HT-29 (cell line): ENCODE measurements at regions not wholly inside any gene's neighbourhood (a gene's known extent, or its start where the extent isn't known, plus 50 kb on each side); places are given as distances from the start of the nearest gene placed in this dataset.

Experiments
- DNase-seq: peaks from one replicate; pipeline ENCODE4 v3.0.0-alpha.2; 2015; ENCODE audit warnings: low spot score

DNA sequence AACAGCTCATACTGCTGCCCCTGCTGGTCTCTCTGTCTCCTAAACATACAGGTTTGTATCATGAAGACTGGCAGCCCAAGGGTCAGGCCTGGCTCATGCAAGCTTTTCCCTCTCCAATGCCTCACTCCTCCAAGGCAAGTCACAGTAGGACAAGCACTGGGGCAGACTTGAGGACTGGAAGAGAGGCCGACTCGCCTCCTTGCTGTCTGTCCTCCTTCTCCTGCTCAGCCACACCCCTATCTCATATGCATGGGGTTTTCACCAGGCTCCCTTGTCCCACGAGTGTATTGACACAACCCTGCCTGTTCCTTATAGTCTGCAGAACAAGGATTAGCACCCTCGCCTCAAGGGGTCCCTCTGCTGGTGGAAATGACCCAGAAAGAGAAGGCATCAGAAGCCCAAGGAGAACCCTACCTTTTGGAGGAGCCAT is 223.7 kb downstream of the SOX11 start:
- peak; percentile 57 for DNase-seq

DNA sequence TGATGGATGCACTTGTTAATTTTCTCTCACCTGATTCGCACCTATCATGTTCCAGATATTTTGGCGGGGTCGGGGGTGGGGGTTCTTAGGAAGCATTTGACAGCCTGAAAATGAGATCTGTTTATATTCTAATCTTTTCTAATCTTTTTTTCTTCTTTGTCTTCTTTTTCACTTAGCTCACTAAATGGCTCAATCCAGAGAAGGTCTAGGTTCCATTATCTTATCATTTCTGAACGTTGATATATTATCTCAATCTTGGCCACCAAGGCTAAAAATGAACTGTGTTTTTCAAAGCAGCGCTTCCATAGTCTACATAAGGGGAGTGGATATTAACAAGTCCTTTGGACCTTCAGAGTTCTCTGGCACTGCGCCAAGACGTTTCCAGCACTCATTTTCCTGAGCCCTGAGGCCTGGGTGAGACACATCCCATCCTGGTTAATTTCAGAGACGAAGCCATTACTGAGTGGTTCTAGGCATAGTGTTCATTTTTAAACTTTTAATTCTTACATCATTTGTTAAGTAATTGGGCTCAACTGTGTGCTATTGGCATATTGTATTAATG is 229.0 kb downstream of the SOX11 start:
- DNase-seq: no peak

DNA sequence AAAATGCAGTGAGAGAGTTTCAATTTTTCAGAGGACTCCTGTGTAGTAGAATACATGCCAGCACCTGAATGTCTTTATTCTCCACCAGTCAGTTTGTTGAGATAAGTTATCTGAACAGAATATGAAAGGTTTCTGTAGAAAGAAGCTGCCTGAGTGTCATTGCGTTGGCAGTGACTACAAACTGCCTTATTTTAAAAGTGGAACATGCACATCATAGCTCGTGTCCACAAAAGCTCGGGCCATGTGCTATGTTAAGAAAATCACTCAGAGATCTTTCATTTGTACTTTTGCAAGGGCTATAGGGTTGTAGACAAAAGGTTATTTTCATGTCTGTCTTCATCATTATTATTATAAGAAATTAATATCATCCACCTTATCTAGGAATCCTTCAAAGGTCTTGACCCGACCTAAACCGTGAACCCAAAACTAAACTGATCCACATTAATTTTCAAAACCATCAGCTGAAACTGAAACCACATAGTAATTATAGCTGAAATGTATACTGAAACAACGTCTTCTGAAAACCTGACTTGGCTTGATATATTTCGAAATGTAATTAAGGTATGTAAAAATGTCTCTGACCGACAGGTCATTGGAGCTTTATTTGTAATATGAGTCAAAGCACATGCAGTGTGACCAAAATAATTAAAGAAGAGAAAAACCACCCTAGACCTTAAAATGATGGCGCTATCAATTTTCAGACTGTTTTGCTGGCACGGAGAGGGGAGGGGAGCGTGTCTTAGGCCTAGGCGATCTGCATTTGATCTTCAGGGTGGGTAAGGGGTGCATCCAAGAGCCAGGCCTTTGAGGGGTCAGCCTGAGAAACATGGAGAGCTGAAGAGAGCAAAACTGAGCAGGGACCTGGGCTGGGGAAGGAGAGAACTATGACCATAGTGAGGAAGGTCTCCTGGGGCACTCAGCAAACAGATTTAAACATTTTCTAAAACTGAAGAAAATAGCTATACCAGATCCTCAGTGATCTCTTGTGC is 232.1 kb downstream of the SOX11 start:
- DNase-seq: no peak

DNA sequence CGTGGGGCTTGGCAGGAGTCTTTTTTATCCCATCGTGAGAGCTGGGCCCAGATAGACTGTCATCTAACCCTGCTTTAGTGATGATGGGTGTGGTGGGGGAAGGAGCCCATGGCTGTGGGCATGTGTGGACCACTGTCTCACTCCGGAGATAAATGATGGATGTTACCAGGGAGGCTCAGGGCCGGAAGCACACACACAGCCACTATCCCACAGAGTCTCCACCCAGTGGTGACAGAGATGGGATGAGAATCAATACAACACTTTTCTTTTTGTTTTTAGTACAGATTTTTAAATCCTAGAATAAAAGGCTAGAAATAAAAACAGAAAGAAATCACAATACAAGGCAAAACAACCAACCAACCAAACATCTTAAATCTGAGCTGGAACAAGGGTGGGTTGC is 233.4 kb downstream of the SOX11 start:
- DNase-seq: no peak

DNA sequence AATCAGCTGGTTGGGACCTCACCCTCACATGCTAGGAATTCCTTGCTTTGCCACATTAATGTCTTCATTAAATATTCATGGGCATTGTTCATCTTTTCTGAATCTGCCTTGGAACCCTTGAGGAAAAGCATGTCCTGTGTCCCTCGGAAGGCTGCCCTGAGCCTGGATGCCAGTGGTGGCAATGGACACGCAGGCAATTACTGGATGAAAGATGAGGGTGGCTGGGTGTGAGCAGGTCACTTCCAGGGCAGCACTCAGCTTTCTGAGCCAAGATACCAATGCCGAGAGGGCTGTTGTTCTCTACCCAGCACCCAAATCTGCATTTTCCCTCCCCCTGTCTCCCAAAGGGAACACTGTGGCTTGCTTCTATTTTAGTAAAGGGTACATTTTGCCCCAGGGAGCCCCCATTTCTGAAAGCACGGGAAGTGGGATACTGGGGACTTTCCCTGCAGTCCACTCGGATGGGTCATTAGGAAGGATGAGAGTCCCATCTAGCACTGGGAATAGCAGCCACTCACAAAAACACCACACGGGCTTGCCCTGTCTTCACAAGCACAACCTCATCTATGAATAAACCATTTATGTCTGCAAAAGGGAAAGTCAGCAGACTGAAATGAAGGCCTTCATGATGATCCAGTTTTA is 234.8 kb downstream of the SOX11 start:
- DNase-seq: no peak

DNA sequence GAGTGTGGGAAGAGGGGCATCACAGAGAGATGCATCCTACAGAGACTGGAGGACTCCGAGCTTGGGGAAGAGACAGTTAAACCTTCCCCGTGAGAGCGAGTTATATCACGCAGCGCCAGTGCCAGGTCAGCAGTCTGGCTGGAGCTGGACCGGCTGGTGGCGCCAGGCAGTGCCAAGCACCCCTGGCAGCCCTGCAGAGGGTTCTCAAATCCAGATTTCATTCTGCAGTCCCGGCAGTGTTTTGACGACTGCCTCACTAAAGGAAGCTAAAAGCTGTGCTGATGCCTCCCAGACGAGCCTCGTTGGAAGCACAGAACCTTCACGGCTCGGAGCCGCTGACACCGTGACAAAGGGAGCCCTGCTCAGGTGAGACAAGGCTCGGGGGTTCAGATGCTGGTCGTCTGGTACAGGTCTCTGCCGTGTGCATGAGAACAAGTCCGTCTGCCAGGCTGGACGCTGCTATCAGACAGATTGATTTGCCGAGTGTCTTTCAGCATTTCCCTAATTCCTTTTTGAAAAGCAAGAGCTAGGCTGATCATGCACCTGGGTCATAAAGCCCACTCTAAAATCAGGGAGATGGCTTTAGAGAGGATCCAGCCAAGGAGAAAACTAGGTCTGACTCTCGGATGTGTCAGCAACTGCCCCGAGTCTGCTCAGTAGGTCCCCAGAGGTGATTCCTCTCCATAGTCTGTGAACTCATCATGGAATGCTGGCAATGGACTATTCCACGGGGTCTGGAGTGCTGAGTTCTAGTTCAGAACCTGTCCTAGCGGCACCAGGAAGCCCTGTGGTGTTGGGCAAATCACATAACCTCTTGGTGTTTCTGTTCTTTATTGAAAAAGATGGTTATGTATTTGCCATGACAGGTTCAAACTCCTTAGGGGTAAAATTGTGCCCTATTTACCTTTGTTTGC is 240.6 kb downstream of the SOX11 start:
- DNase-seq: no peak

DNA sequence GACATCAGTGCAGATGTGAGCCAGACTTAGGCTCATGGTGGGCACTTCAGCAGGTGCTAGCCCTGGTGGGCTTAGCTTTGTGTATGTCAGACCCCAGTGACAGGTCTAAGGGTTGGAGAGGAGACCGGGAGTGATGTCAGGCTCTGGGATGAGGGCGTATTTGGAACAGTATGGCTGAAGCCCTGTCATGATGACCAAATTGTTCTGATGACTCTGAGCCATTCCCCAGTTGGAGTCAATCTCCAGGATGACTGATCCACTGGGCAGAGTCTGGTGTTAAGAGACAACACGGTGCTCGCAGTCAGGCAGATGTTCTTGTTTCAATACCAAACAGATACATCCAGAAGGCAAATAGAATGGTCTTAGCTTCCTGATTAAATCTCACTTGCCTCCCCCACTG is 241.5 kb downstream of the SOX11 start:
- no peak for DNase-seq

DNA sequence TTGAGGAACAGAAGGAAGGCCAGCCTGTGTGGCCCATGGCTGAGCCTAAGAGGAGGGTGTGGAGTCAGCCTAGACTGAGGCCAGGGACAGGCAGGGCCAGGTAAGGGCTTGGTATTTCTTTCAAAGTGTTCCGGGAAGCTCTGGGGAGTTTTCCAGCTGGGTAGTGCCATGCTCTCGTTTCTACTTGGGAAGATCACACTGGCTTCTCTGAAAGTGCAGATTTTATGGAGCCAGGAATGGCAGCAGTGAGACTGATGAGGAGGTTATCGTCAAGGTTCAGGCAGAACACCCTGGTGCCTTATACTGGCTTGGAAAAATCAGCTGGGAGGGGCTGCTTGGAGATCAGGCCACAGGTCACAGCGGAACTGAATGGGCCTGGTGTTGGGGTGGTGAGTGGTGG is 245.1 kb downstream of the SOX11 start:
- DNase-seq: no peak

DNA sequence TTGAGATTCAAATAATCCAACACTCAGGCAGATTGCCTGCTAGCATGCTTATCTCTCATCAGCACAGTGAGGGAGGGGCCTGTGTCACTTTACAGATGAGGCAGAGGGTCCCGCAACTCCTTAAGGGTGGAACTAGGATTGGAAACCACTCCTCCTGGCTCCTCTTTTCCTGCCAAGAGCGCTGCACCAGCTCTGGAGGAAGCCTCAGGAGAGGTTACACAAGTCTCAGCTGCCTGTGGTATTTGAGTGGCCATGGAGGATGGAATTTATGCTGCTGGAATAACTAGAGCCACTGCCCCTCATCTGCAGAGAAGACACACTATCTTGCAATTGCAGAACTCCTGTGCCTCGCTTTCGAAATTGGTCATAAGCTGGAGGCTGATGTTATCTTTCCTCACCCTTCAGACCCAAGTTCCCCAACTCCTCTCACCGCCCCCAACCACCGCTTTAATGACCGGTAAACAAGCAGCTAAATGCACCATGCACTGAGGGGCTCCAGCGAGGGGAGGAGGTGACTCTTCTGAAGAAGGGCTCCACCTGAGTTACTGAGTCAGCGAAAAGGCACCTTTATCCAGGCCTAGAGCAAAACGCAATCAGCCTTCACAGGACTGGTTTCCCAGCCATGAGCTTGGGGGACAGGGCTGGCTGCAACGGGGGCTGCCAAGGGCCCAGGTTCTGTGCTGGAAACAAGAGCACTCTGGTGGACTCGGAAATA is 245.8 kb downstream of the SOX11 start:
- no peak for DNase-seq

DNA sequence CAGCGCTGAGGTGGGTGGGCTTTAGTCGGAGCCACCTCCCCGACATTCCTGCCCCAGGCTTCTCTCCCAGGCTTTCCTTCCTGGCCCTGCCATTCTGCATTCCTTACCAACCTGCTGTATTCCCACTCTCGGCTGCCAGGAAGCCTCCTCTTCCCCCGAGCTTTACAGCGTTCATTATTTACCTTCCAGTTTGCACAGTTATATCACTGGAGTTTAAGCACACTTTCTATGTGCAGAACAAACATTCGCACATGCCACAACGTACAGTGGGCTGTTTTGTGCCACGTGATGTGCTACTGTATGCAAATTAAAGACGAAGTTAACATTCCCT is 246.3 kb downstream of the SOX11 start:
- DNase-seq: no peak

DNA sequence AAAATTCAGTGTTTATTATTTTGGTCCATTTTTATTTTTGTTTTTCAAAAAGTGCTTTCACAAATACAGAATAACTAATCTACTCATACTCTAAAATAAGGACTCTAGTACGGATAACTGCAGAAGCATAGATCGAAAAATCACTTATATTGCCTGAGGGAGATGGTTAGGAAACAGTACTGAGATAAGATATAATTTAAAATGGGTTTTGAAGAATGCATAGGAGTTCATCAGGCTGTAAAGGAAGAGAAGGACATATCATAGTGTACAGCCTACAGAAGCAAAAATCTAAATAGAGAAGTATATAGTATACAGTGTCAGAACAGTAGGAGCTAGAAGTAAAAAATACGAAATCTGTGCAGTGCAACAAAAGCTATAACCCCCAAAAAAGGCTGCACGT is 247.4 kb downstream of the SOX11 start:
- DNase-seq: no peak

DNA sequence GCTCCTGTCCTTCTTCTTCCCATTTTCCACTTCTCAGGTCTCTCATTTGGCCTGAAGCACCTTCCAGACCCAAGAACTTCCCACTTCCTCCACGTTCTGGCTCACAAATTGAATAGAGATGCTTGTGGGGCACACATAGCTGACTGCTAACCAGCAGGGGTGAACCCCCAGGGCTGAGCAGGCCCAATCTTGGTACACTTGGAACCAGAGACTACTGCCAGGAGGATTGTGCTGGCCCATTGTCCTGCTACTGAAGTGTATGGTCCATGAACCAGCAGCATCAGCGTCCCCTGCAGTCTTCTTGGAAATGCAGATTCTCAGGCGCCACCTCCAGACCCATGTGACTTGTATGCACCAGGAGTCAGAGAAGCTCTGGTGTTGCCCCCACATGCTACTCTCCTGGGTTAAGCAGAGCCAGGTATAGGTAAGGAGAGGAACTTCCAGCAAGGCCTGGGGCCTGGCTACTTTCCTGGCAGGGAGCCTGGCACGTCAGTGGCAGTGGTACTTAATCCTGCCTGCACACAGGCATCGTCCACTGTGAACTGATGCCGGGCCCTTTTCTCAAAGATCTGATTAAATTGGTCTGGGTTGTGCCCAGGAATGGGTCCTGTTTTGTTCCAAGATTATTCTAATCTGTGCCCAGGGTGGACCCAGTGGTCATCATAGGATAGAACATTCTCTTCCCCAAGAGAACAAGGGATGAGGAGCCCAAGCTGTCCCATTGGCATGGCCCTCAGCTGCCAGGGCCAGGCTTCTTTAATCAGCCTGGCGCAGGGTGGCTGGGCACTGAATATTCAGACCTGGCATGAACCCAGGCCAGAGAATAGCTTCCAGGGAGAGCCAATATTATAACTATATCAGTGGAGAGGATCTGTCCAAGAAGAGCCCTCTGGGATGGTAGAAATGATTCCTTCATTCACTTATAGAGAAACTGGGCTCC is 248.7 kb downstream of the SOX11 start:
- no peak for DNase-seq

DNA sequence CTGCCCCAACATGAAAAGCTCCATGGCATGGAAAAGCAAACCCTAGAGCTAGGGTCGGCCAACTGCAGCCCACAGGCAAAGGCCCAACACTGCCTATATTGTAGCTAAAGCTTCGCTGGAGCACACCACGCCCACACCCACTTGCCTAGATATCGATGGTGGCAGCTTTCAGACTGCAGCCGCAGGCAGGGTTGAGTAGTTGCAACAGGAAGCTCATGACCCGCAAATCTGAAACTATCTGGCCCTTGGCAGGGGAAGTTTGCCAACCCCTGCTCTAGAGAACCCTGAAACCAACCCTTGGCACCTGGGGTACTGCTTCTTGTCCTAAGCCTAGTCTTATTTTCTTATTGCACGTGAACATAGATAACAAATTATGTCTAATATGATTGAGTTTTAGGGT is 250.0 kb downstream of the SOX11 start:
- no peak for DNase-seq

DNA sequence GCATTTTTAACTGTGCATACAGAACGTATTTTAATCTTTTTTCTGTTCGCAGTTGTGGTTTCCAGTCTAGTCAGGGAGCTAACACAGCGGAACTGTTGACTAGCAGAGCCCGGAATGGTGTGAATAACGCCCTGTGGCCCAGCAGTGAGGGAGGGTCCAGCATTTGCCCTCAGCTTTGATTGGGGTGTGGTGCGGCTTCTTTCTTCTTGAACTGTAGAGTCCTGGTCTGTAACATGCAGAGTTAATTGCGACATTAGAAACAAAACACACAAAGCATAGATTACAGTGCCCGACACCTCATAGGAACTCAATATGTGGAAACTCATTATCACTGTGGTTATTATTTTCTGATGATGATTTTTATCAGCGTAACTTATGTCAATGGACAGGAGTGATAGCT is 253.6 kb downstream of the SOX11 start:
- DNase-seq: no peak

DNA sequence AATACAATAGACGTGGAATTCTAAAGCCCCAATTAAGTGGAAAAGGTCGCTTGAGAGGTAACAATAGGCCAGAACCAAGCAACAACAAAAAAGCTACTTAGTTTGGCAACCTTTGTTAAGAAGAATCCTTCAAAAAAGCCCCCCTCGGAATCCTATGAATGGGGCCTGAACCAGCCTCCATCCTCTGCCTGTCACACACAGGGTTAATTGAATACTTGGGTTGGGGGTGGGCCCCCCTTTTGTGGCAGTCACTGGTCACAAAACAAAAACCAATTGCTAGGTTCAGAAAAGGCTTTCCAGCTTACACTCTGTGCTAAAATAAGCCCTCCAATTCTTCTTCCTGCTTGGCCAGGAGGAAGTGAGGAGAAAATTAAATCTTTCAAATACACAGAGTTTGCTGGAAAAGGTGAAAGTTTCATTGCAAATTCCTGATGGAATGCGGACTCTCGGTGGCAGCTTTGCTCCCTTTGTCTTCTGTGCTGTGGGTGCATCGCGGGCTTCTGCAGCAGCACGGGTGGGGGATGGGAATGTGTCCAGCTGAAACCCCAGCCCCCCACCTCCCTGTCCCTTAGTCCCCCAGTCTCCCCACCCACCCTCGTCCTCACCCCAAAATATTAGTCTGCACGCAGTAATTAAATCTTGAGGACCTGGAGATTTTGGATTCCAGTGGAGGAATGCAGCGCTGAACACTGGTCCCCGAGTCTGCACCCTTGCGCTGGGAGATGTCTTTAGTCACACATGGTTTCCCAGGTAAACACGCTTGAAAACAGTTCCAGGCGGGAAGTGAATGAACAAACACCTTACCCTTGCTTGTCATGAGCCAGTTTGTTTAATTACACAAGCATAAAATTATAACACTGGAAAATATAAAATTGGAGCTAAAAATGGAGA is 254.3 kb downstream of the SOX11 start:
- DNase-seq: no peak

DNA sequence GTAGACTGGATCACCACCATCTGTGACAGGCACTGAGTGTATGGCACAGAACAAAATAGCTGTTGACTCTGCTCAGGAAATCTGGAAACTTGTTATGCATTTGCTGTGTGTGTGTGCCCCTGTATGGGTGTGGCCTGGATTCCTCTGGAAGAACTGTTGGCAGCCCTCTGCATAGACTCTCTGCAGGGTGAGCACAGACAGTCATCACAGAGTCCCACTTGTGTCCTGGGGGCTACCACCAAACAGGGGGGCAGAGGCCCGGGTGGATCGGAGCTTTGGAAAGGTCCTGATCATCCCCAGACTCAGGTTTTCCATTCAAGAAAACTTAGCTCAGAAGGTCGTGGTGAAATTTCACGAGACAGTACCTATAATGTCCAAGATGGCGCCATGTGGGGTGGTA is 258.6 kb downstream of the SOX11 start:
- DNase-seq: no peak

DNA sequence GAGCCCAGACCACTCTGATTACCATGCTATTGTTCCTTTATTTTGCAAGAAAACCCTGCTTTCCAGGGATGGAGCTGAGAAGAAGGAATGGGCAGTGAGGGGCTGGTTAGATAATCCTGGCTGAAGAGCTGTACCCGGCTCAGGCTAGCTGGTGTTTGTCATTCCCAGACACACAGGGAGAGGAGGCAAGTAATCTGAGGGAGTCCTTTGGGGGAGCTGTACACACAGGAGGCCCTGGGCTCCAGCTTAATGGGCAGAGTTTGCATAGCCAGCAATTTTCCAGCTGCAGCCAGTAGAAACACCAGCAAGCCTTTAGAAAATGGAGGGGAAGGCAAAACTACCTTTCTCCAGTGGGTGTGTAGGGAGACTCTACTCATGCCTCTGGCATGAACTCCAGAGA is 259.3 kb downstream of the SOX11 start:
- DNase-seq: no peak

DNA sequence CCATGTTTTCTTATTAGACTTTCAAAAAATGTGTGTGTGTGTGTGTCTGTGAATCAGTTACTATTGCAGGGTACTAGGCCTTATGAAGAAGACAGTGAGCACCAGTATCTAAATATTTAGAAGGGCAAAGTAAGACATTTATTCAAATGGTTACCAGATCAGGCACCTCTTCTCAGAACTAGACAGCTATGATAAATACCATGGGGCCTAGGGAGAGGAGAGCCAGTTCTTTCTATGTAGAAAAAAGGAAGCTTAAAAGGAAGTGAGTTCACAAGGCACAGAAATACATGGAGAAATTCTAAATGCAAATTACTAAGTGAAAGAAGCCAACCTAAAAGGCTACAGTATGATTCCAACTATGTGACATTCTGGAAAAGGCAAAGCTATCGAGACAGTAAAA is 261.3 kb downstream of the SOX11 start:
- DNase-seq: no peak

DNA sequence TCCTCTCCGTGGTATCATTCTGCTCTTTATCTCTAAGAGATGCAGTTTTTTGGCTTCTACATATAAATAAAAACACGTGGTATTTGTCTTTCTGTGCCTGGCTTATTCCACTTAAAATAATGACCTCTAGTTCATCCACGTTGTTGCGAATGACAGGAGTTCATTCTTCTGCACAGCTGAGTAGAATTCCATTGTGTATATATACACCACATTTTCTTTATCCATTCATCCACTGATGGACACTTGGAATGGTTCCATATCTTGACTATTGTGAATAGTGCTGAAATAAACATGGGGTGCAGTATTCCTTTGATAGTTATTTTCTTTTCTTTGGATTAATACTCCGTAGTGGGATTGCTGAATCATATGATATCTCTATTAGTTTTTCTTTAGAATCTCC is 262.3 kb downstream of the SOX11 start:
- DNase-seq: no peak
